ENCODE measurements at regions not wholly inside any gene's neighbourhood (a gene's known extent, or its start where the extent isn't known, plus 50 kb on each side); places are given as distances from the start of the nearest gene placed in this dataset.

DNA sequence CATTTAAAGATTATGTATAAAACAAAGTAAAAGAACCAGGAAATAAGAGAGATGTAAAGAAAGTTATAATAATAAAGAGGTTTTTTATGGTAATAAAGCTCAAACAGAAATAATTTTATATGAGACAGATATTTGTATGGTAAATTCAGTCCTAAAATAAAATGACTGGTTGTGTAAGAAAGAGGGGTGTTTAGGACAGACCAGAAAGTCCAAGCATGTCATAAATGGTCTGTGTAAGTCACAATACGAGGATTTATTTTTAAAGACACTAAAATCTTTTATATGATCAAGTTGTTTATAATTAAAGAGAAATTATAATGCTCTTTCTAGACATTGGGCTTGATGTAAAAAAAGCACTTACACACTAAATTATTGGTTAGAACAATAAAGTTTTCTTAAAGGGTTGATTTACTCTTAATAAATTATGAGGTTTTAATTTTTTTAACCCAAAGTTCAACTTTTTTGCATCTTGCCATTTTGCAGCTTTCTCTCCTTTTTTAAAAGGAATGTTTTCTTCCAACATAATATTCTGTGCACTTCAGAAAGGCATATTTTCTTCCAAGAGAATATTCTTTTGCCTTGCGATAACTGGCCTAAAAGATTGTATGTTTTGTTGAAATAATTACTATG is 61.9 kb upstream of the TCEAL2 start:
- H3K9ac ChIP-seq (ENCODE audit: extremely low read depth, insufficient read length, low read length): no peak overlapping the region
- H3K23me2 ChIP-seq (ENCODE audit: insufficient read length, low read depth, low read length, poor library complexity, severe bottlenecking): no peaks in the 10 kb centered on the region
- no peak overlapping the region for H3K4me2 ChIP-seq (ENCODE audit: insufficient read depth, insufficient read length, low read length)
- Mint-ChIP-seq H3K4me3 (no peak overlapping the region), H3K36me3 (ENCODE audit: insufficient read depth in 1 of 3, low read depth in 3 of 3) (peaks cover 0 to 7% (median 1%) of the 10 kb centered on the region in 3 experiments; a peak in 3 of 7 replicates), H3K27ac (no peak overlapping the region), H3K4me1 (no peaks in the 10 kb centered on the region), H3K9me3 (peaks cover 83 to 85% of the 10 kb centered on the region in 2 experiments), H3K27me3 (ENCODE audit: low read depth) (no peaks in the 10 kb centered on the region; the same call in 1 of the 2 replicates)
- H2BK12ac ChIP-seq (ENCODE audit: insufficient read length, low read depth, low read length): no peak overlapping the region
- no peak overlapping the region for H3K23ac ChIP-seq (ENCODE audit: insufficient read length, low read depth, low read length)
- no peaks in the 10 kb centered on the region for H3K4me1 ChIP-seq (ENCODE audit: insufficient read depth, low read length)
- no peaks in the 10 kb centered on the region for H3K79me1 ChIP-seq (ENCODE audit: insufficient read depth, low read depth, low read length, poor library complexity, severe bottlenecking)
- no peaks in the 10 kb centered on the region for H4K20me1 ChIP-seq (ENCODE audit: control insufficient read depth, insufficient read depth, insufficient read length)
- no peak overlapping the region for H2BK120ac ChIP-seq (ENCODE audit: low read depth, low read length, poor library complexity, severe bottlenecking)
- WGBS (ENCODE audit: extremely low coverage, insufficient read length, low lambda C conversion rate): no CpG with 5 or more reads among the region's 2 CpGs
- H3K4ac ChIP-seq (ENCODE audit: low read depth, low read length): no peak overlapping the region
- no peak overlapping the region for H3K27ac ChIP-seq (ENCODE audit: insufficient read length, low read depth, low read length)
- peaks cover 56% of the 10 kb centered on the region for H3K9me3 ChIP-seq (ENCODE audit: control insufficient read depth, low read depth, low read length)
- no peak overlapping the region for H3K56ac ChIP-seq (ENCODE audit: insufficient read length, low read depth, low read length)
- H3K18ac ChIP-seq (ENCODE audit: insufficient read length, low read depth, low read length): no peak overlapping the region
- H2AFZ ChIP-seq (ENCODE audit: low read length): no peak overlapping the region
- H4K5ac ChIP-seq (ENCODE audit: insufficient read length, low read depth, low read length): no peak overlapping the region
- no peak overlapping the region for H2BK20ac ChIP-seq (ENCODE audit: low read depth, low read length, poor library complexity, severe bottlenecking)
- no peak overlapping the region for H3T11ph ChIP-seq (ENCODE audit: low read length)
- H2AK5ac ChIP-seq (ENCODE audit: insufficient read length, low read length): no peak overlapping the region
- no peaks in the 10 kb centered on the region for H3K79me2 ChIP-seq (ENCODE audit: insufficient read depth, low read length)
- H3K27me3 ChIP-seq (ENCODE audit: insufficient read depth, low read length): no peaks in the 10 kb centered on the region
- no peak overlapping the region for H2BK5ac ChIP-seq (ENCODE audit: insufficient read length, low read length)
- no peak overlapping the region for H2BK15ac ChIP-seq (ENCODE audit: low read depth, low read length)
- no peak for DNase-seq
- no peak overlapping the region for H4K8ac ChIP-seq (replicated peaks; ENCODE audit: insufficient read length, low read depth, low read length)
- no peak overlapping the region for H4K91ac ChIP-seq (ENCODE audit: insufficient read length, low read depth, low read length)
- H3K14ac ChIP-seq (ENCODE audit: insufficient read depth, low read length): no peak overlapping the region
- TF ChIP-seq, protein P1, sequence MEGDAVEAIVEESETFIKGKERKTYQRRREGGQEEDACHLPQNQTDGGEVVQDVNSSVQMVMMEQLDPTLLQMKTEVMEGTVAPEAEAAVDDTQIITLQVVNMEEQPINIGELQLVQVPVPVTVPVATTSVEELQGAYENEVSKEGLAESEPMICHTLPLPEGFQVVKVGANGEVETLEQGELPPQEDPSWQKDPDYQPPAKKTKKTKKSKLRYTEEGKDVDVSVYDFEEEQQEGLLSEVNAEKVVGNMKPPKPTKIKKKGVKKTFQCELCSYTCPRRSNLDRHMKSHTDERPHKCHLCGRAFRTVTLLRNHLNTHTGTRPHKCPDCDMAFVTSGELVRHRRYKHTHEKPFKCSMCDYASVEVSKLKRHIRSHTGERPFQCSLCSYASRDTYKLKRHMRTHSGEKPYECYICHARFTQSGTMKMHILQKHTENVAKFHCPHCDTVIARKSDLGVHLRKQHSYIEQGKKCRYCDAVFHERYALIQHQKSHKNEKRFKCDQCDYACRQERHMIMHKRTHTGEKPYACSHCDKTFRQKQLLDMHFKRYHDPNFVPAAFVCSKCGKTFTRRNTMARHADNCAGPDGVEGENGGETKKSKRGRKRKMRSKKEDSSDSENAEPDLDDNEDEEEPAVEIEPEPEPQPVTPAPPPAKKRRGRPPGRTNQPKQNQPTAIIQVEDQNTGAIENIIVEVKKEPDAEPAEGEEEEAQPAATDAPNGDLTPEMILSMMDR (conservative IDR thresholded peaks at IDR 0.05): no peak

All from H9 (cell line).